HepG2 (cell line): ENCODE measurements at regions not wholly inside any gene's neighbourhood (a gene's known extent, or its start where the extent isn't known, plus 50 kb on each side); places are given as distances from the start of the nearest gene placed in this dataset.

Experiments used
- ATAC-seq: fragments of 200-7000 bp; cut with Tn5 transposase; 3 replicates; pipeline ENCODE4 v1.9.1; 2020; ENCODE audit warnings: mild to moderate bottlenecking, moderate library complexity
- BruUV-seq: library from RNA; stranded (reverse); fragments of 400-500 nt; replicated peaks from 2 replicates; lab custom pipeline; 2021; lab: Mats Ljungman, UMichigan
- CTCF ChIA-PET: fragments of 300-600 bp; formaldehyde crosslinking; extraction: SDS; loops from one replicate; lab custom pipeline; 2021; ENCODE audit warnings: low total read pairs, inconsistent platforms, low intra/inter-chr PET ratio; lab: Yijun Ruan, JAX
- POLR2A ChIA-PET: fragments of 350-600 bp; sonication (Branson Sonifier 250); formaldehyde crosslinking; loops from one replicate; lab custom pipeline; 2020; ENCODE audit warnings: antibody characterized with exemption, inconsistent platforms; lab: Yijun Ruan, JAX
- DNase-seq: peaks from one replicate; pipeline ENCODE4 v3.0.0-alpha.2; 2015; ENCODE audit warnings: low spot score
- FAIRE-seq: peaks from 3 replicates; lab custom pipeline; 2011; peaks lifted over from hg19 to GRCh38; lab: Jason Lieb, UNC
- H2AFZ ChIP-seq: one replicate; pipeline ENCODE4 v1.6.1; 2011; ENCODE audit warnings: low read length, inconsistent platforms
- H3K27ac ChIP-seq: fragments of 300-600 bp; 3 replicates; pipeline ENCODE4 v1.8.0; 2011; ENCODE audit warnings: mixed run types, mild to moderate bottlenecking, mixed read lengths, low read length, inconsistent platforms; ENCODE audit not compliant: insufficient read depth; ENCODE audit errors: extremely low read length
- H3K27me3 ChIP-seq, 2 experiments: fragments of 200-600 bp in 1 of 2; 2 replicates in 1 of 2; 3 replicates in 1 of 2; pipeline versions ENCODE4 v1.6.0 to v1.8.0; 2011; ENCODE audit warnings: low read length in 2 of 2, mild to moderate bottlenecking in 2 of 2, moderate library complexity in 2 of 2, inconsistent platforms in 1 of 2; ENCODE audit not compliant: insufficient read depth in 2 of 2, control insufficient read depth in 1 of 2
- H3K36me3 ChIP-seq, 2 experiments: fragments of 200-600 bp in 1 of 2; replicated peaks in 1 of 2; 2 replicates in 1 of 2; 3 replicates in 1 of 2; pipeline versions ENCODE4 v1.5.1 to v1.8.0; 2011; ENCODE audit warnings: low read length in 2 of 2, inconsistent platforms in 1 of 2; ENCODE audit not compliant: insufficient read depth in 2 of 2, control insufficient read depth in 1 of 2
- H3K4me1 ChIP-seq: 2 replicates; pipeline ENCODE4 v1.5.1; 2012; ENCODE audit warnings: low read length, inconsistent platforms; ENCODE audit not compliant: insufficient read depth
- H3K4me2 ChIP-seq: 2 replicates; pipeline ENCODE4 v1.6.0; 2011; ENCODE audit warnings: low read depth, low read length, inconsistent platforms
- H3K4me3 ChIP-seq, 3 experiments: fragments of 200-600 bp in 1 of 3; sonication (generic), shearing (Covaris generic) in 1 of 3; replicated peaks in 1 of 3; 2 replicates each; pipeline ENCODE4 v1.5.1; 2011 to 2016; ENCODE audit warnings: low read length in 3 of 3, inconsistent platforms in 2 of 3, low read depth in 2 of 3, mild to moderate bottlenecking in 2 of 3, control low read depth in 1 of 3, mixed read lengths in 1 of 3; ENCODE audit not compliant: insufficient read depth in 1 of 3
- H3K79me2 ChIP-seq: one replicate; pipeline ENCODE4 v1.6.1; 2011; ENCODE audit warnings: low read length, inconsistent platforms; ENCODE audit not compliant: insufficient read depth
- H3K9ac ChIP-seq: 2 replicates; pipeline ENCODE4 v1.6.0; 2011; ENCODE audit warnings: mild to moderate bottlenecking, low read depth, low read length, inconsistent platforms; ENCODE audit not compliant: insufficient read depth
- H3K9me3 ChIP-seq: 2 replicates; pipeline ENCODE4 v1.5.1; 2012; ENCODE audit warnings: mild to moderate bottlenecking, low read length
- H4K20me1 ChIP-seq: 2 replicates; pipeline ENCODE4 v1.6.0; 2011; ENCODE audit warnings: inconsistent platforms, mild to moderate bottlenecking, low read length, moderate library complexity; ENCODE audit not compliant: insufficient read depth
- E2F1 ChIP-seq: sonication (generic); formaldehyde crosslinking; IDR thresholded peaks from 2 replicates; pipeline ENCODE4 v1.5.0; 2020; ENCODE audit warnings: missing genetic modification reagents
- FUBP1 ChIP-seq: sonication (generic); formaldehyde crosslinking; IDR thresholded peaks from 2 replicates; pipeline ENCODE4 v1.5.1; 2020; ENCODE audit warnings: missing genetic modification reagents, mild to moderate bottlenecking, borderline replicate concordance
- KDM3A ChIP-seq: IDR thresholded peaks from 2 replicates; pipeline ENCODE4 v1.6.1; 2018; ENCODE audit warnings: low read depth, missing compliant biosample characterization
- SMYD3 ChIP-seq: sonication (generic); formaldehyde crosslinking; IDR thresholded peaks from 2 replicates; pipeline ENCODE4 v1.8.1; 2023; ENCODE audit warnings: mild to moderate bottlenecking, missing genetic modification reagents
- ZNF549 ChIP-seq: sonication (generic); formaldehyde crosslinking; IDR thresholded peaks from 2 replicates; pipeline ENCODE4 v1.5.0; 2020; ENCODE audit warnings: missing genetic modification reagents
- ZNF556 ChIP-seq: sonication (generic); formaldehyde crosslinking; IDR thresholded peaks from 2 replicates; pipeline ENCODE4 v1.4.0; 2020; ENCODE audit warnings: mild to moderate bottlenecking, missing genetic modification reagents, borderline replicate concordance
- ZNF574 ChIP-seq: sonication (generic); formaldehyde crosslinking; IDR thresholded peaks from 2 replicates; pipeline ENCODE4 v1.4.0; 2020; ENCODE audit warnings: missing genetic modification reagents
- ZNF768 ChIP-seq: sonication (generic); formaldehyde crosslinking; IDR thresholded peaks from 2 replicates; pipeline ENCODE4 v1.4.0; 2020; ENCODE audit warnings: missing genetic modification reagents
- ZNF83 ChIP-seq: sonication (generic); formaldehyde crosslinking; IDR thresholded peaks from 2 replicates; pipeline ENCODE4 v1.4.0; 2020; ENCODE audit warnings: missing genetic modification reagents, mild to moderate bottlenecking, borderline replicate concordance
- ZSCAN25 ChIP-seq: sonication (generic); formaldehyde crosslinking; IDR thresholded peaks from 2 replicates; pipeline ENCODE4 v1.8.0; 2022; ENCODE audit warnings: mild to moderate bottlenecking, missing genetic modification reagents
- WGBS: methylation state at CpG from one replicate; pipeline ENCODE4 v1.1.6; 2017; ENCODE audit warnings: low lambda C conversion rate; 5-methylcytosine and 5-hydroxymethylcytosine counted together
- in situ Hi-C: cut with HindIII; loops from 2 replicates; pipeline ENCODE4 v1.10.0; 2017; ENCODE audit warnings: low pct_unique_long_range_greater_than_20kb; ENCODE audit not compliant: extremely low pct_ligation_motif_present
- intact Hi-C: fragments of 100-400 bp; cut with micrococcal nuclease; formaldehyde crosslinking; loops from one replicate; pipeline ENCODE4 v1.10.0; 2022; ENCODE audit not compliant: unreplicated experiment
- TF ChIP-seq, protein P1 (sequence below): sonication (generic); formaldehyde crosslinking; IDR thresholded peaks from 2 replicates; pipeline ENCODE4 v1.5.1; 2020; ENCODE audit warnings: mild to moderate bottlenecking, moderate library complexity, missing genetic modification reagents

- no peak overlapping the region for H3K9ac ChIP-seq
- DNase-seq (no peak), ATAC-seq (no peak), FAIRE-seq (no peak)
- H3K4me2 ChIP-seq: no peak overlapping the region
- no peak overlapping the region for H2AFZ ChIP-seq
- H3K36me3 ChIP-seq: no peaks in the 10 kb centered on the region
- peaks cover 68% of the 10 kb centered on the region for H3K9me3 ChIP-seq
- in situ Hi-C loops: no loop called here
- H3K79me2 ChIP-seq: no peaks in the 10 kb centered on the region
- TF ChIP-seq FUBP1 (CRISPR knock-in tag): no peak
- TF ChIP-seq SMYD3: no peak
- no peak for TF ChIP-seq ZNF556
- TF ChIP-seq ZSCAN25: no peak
- no peak for TF ChIP-seq ZNF83 (CRISPR knock-in tag)
- H4K20me1 ChIP-seq: no peaks in the 10 kb centered on the region
- no peaks in the 10 kb centered on the region for H3K27me3 ChIP-seq
- BruUV-seq: no TSS peak
- 38% methylated on average over 2 of the region's 2 CpGs for WGBS
- ChIA-PET POLR2A (no interaction called here), CTCF (no interaction called here)
- intact Hi-C loops: no loop called here
- H3K4me3 ChIP-seq: no peak overlapping the region
- no peak overlapping the region for H3K27ac ChIP-seq
- no peaks in the 10 kb centered on the region for H3K4me1 ChIP-seq
Measured at GRCh38 chr9:11577522-11577921, 964.7 kb upstream of the PTPRD start.

- H3K79me2 ChIP-seq: no peaks in the 10 kb centered on the region
- ChIA-PET CTCF (no interaction called here), POLR2A (no interaction called here)
- no peak overlapping the region for H2AFZ ChIP-seq
- no peak overlapping the region for H3K9ac ChIP-seq
- in situ Hi-C loops: no loop called here
- H3K4me1 ChIP-seq: no peaks in the 10 kb centered on the region
- H3K27me3 ChIP-seq: no peaks in the 10 kb centered on the region
- intact Hi-C loops: no loop called here
- H3K9me3 ChIP-seq: peaks cover 56% of the 10 kb centered on the region
- H4K20me1 ChIP-seq: no peaks in the 10 kb centered on the region
- FAIRE-seq: no peak
- H3K4me2 ChIP-seq: no peak overlapping the region
- BruUV-seq: no TSS peak
- no peaks in the 10 kb centered on the region for H3K36me3 ChIP-seq
- no peak for ATAC-seq
- H3K4me3 ChIP-seq: no peak overlapping the region
- no peak for TF ChIP-seq E2F1 (CRISPR knock-in tag)
- TF ChIP-seq, protein P1, sequence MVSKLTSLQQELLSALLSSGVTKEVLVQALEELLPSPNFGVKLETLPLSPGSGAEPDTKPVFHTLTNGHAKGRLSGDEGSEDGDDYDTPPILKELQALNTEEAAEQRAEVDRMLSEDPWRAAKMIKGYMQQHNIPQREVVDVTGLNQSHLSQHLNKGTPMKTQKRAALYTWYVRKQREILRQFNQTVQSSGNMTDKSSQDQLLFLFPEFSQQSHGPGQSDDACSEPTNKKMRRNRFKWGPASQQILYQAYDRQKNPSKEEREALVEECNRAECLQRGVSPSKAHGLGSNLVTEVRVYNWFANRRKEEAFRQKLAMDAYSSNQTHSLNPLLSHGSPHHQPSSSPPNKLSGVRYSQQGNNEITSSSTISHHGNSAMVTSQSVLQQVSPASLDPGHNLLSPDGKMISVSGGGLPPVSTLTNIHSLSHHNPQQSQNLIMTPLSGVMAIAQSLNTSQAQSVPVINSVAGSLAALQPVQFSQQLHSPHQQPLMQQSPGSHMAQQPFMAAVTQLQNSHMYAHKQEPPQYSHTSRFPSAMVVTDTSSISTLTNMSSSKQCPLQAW (CRISPR knock-in tag): no peak
- no peak for TF ChIP-seq KDM3A (CRISPR knock-in tag)
- TF ChIP-seq ZNF549: no peak
- TF ChIP-seq ZNF574 (CRISPR knock-in tag): no peak
- TF ChIP-seq ZNF768 (CRISPR knock-in tag): no peak
- TF ChIP-seq, all 625 proteins: peak for 0
- no peak overlapping the region for H3K27ac ChIP-seq
- no peak for DNase-seq
Measured at GRCh38 chr9:11595756-11596155, 983.0 kb upstream of the PTPRD start.
